OCI-LY3 (cell line): ENCODE measurements at regions not wholly inside any gene's neighbourhood (a gene's known extent, or its start where the extent isn't known, plus 50 kb on each side); places are given as distances from the start of the nearest gene placed in this dataset.

ENCODE experiments used
- H2AFZ ChIP-seq: fragments of 200-600, 300-600 bp; shearing (Covaris generic); 2 replicates; pipeline ENCODE4 v1.6.0; 2014; ENCODE audit warnings: antibody characterized with exemption, low read depth, low read length
- H3K27ac ChIP-seq: fragments of 200-600, 300-600 bp; sonication (generic); 2 replicates; pipeline ENCODE4 v1.5.1; 2014; ENCODE audit warnings: mild to moderate bottlenecking, low read length, moderate library complexity, mixed read lengths
- H3K27me3 ChIP-seq: fragments of 200-600, 300-600 bp; sonication (generic); 2 replicates; pipeline ENCODE4 v1.6.1; 2014; ENCODE audit warnings: low read depth, low read length, mixed read lengths
- H3K36me3 ChIP-seq: fragments of 200-600, 300-600 bp; sonication (generic); replicated peaks from 2 replicates; pipeline ENCODE3; 2014; ENCODE audit warnings: low read depth, low read length, mixed read lengths
- H3K4me1 ChIP-seq: fragments of 300-600, 200-600 bp; sonication (generic); 2 replicates; pipeline ENCODE4 v1.6.1; 2014; ENCODE audit warnings: low read length, mixed read lengths
- H3K4me2 ChIP-seq: fragments of 200-600, 300-600 bp; sonication (generic); 2 replicates; pipeline ENCODE4 v1.6.1; 2014; ENCODE audit warnings: low read length, mixed read lengths
- H3K4me3 ChIP-seq: fragments of 300-600, 200-600 bp; sonication (generic); 2 replicates; pipeline ENCODE4 v1.5.1; 2014; ENCODE audit warnings: antibody characterized with exemption, mild to moderate bottlenecking, low read length, moderate library complexity
- H3K79me2 ChIP-seq: fragments of 300-600, 200-600 bp; shearing (Covaris generic); 2 replicates; pipeline ENCODE4 v1.6.1; 2014; ENCODE audit warnings: mild to moderate bottlenecking, low read length, mixed read lengths
- H3K9ac ChIP-seq: fragments of 300-600, 200-600 bp; shearing (Covaris generic); 2 replicates; pipeline ENCODE4 v1.6.0; 2014; ENCODE audit warnings: mild to moderate bottlenecking, low read length, moderate library complexity
- H3K9me3 ChIP-seq: fragments of 200-600, 300-600 bp; shearing (Covaris generic); 2 replicates; pipeline ENCODE4 v1.6.1; 2014; ENCODE audit warnings: low read length, mixed read lengths; ENCODE audit not compliant: insufficient read depth
- H4K20me1 ChIP-seq: fragments of 200-600, 300-600 bp; sonication (generic); 2 replicates; pipeline ENCODE4 v1.6.1; 2016; ENCODE audit warnings: low read length, mixed read lengths; ENCODE audit not compliant: insufficient read depth
- EZH2phosphoT487 ChIP-seq: fragments of 200-600 bp; shearing (Covaris generic); IDR thresholded peaks from 2 replicates; pipeline ENCODE4 v1.6.1; 2018; ENCODE audit warnings: antibody characterized with exemption, mixed run types, low read depth
- TF ChIP-seq, protein P1 (sequence below): fragments of 200-600, 300-600 bp; sonication (generic); IDR thresholded peaks from 2 replicates; pipeline ENCODE4 v1.5.1; 2014; ENCODE audit warnings: antibody characterized with exemption, low read length, low read depth

DNA sequence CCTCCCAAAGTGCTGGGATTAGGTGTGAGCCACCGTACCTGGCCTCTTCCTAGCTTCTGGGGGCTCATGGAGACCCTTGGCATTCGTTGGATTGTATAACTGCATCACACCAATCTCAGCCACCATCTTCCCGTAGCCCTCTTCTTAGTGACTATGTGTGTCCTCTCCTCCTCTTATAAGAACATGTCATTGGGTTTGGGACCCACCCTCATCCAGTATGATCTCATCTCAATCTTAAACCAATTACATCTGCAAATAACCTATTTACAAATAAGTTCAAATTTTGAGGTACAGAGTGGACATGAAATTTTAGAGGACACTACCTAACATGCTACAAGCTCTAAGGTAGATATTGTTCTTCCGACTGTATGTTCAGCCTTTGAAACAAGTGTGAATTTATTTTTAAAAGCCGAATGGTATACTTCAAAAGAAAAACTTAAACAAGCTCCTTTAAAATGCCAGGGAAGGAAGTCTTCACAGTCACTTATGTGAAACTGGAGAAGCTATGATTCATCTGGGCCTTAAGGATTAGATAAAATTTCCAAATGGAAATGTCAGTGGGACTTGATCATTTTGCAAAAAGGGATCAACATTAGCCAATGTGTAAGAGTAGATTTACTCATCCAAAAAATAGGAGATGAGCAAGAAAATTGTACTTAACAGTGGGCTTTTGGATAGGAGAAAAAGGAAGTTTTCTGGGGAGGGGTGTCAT, 225.7 kb downstream of the MEX3B start:
- Histone ChIP-seq H3K79me2 (no peaks in the 10 kb centered on the region), H3K36me3 (no peaks in the 10 kb centered on the region), H3K4me3 (no peak overlapping the region), H3K9ac (no peak overlapping the region), H3K4me2 (no peak overlapping the region), H3K9me3 (no peaks in the 10 kb centered on the region), H3K27ac (no peak overlapping the region), H3K4me1 (peaks cover 3% of the 10 kb centered on the region; the same call in 1 of the 2 replicates), H3K27me3 (peaks cover 1% of the 10 kb centered on the region; the same call in 1 of the 2 replicates), H2AFZ (no peak overlapping the region), H4K20me1 (no peaks in the 10 kb centered on the region)
- no peak for TF ChIP-seq EZH2phosphoT487
- TF ChIP-seq, protein P1, sequence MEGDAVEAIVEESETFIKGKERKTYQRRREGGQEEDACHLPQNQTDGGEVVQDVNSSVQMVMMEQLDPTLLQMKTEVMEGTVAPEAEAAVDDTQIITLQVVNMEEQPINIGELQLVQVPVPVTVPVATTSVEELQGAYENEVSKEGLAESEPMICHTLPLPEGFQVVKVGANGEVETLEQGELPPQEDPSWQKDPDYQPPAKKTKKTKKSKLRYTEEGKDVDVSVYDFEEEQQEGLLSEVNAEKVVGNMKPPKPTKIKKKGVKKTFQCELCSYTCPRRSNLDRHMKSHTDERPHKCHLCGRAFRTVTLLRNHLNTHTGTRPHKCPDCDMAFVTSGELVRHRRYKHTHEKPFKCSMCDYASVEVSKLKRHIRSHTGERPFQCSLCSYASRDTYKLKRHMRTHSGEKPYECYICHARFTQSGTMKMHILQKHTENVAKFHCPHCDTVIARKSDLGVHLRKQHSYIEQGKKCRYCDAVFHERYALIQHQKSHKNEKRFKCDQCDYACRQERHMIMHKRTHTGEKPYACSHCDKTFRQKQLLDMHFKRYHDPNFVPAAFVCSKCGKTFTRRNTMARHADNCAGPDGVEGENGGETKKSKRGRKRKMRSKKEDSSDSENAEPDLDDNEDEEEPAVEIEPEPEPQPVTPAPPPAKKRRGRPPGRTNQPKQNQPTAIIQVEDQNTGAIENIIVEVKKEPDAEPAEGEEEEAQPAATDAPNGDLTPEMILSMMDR = no peak

DNA sequence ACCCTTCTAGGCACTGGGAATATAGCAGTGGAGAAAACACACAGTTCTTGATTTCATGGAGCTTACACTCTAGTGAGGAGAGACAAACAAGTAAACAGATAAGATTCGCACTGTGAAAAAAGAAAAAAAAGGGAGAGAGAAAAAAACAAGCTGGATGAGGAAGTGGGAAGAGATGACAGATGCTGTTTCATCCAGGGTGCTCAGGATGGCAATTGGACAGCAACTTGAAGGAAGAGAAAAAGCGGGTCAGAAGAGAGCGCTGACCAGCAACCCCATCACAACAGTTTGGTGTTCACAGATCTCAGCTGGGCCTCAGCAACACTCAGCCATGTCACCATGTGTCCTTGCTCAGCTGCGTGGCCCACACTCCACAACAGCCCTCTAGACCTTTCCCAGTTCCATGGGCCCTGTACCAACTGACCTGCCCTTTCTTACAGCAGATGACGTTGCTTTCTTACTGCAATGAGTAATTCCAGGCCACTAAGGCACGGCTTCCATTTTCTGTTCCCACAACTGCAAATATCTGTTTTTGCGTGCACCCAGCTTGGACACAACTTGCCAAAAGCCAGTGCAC, 230.8 kb downstream of the MEX3B start:
- Histone ChIP-seq H3K27me3 (peaks cover 4% of the 10 kb centered on the region; the same call in 1 of the 2 replicates), H3K9me3 (no peaks in the 10 kb centered on the region), H3K4me3 (no peak overlapping the region), H2AFZ (no peak overlapping the region), H3K36me3 (no peaks in the 10 kb centered on the region), H3K9ac (no peak overlapping the region), H4K20me1 (no peaks in the 10 kb centered on the region), H3K27ac (no peak overlapping the region), H3K79me2 (no peaks in the 10 kb centered on the region), H3K4me2 (no peak overlapping the region), H3K4me1 (no peaks in the 10 kb centered on the region)
- TF ChIP-seq EZH2phosphoT487 = no peak
- TF ChIP-seq, protein P1 = no peak

DNA sequence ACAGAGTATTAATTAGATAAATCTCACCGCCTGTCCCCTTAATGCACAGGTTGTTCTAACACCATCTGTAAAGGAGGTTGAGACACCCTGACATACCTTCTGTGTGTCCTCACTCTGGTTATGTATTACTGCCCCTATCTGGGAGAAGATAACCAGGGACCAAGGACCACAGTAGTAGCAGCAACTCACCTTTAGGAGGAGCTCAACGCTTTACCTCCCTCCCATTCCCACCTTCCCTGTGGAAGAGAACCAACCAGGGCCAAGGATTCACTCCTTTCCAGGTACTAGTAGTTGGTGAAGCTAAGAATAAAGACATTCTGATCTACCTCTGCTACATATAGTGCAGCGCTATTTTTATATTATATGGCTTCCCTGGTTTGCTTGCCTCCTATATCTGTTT, 232.6 kb downstream of the MEX3B start:
- H3K9ac ChIP-seq = no peak overlapping the region
- peaks cover 4% of the 10 kb centered on the region; the same call in 1 of the 2 replicates for H3K27me3 ChIP-seq
- no peak overlapping the region for H3K27ac ChIP-seq
- no peaks in the 10 kb centered on the region for H3K36me3 ChIP-seq
- H3K4me3 ChIP-seq = no peak overlapping the region
- H3K79me2 ChIP-seq = no peaks in the 10 kb centered on the region
- TF ChIP-seq EZH2phosphoT487 = no peak
- TF ChIP-seq, protein P1 = peak; percentile 35
- no peaks in the 10 kb centered on the region for H3K9me3 ChIP-seq
- no peak overlapping the region for H3K4me2 ChIP-seq
- no peaks in the 10 kb centered on the region for H4K20me1 ChIP-seq
- H3K4me1 ChIP-seq = no peaks in the 10 kb centered on the region
- H2AFZ ChIP-seq = no peak overlapping the region

DNA sequence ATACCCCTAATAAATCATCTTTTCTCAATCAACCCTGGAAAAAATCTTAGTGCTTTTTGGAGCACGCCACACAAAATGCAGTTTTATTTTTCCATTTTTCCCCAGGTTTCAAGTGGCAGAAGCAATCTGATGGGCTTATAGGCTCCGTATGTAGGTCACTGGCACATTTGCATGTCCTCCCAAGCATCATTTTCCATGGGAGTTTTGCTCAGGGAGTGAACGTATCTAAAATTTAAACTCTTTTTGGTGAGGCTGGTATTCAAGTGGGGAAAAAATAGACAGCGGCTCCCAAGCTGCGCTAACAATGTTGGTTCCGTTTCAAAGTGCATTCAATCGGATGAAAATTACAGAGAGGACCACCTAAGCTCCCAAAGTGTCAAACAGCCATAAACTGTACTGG, 233.4 kb downstream of the MEX3B start:
- Histone ChIP-seq H3K4me1 (no peaks in the 10 kb centered on the region), H3K27ac (no peak overlapping the region)

More for the DNA sequence above, 233.4 kb downstream of the MEX3B start:
- H4K20me1 ChIP-seq = no peaks in the 10 kb centered on the region
- H2AFZ ChIP-seq = no peak overlapping the region
- H3K4me2 ChIP-seq = no peak overlapping the region
- no peak for TF ChIP-seq EZH2phosphoT487
- TF ChIP-seq, protein P1 = no peak
- H3K4me3 ChIP-seq = no peak overlapping the region
- H3K9me3 ChIP-seq = no peaks in the 10 kb centered on the region
- H3K79me2 ChIP-seq = no peaks in the 10 kb centered on the region
- H3K36me3 ChIP-seq = no peaks in the 10 kb centered on the region
- H3K27me3 ChIP-seq = peaks cover 4% of the 10 kb centered on the region; the same call in 1 of the 2 replicates
- no peak overlapping the region for H3K9ac ChIP-seq
